ENCODE measurements at regions not wholly inside any gene's neighbourhood (a gene's known extent, or its start where the extent isn't known, plus 50 kb on each side); places are given as distances from the start of the nearest gene placed in this dataset.

- no peak for TF ChIP-seq CBFB (CRISPR knock-in tag; IDR thresholded peaks at IDR 0.05; ENCODE audit: low read depth)
- no peak for TF ChIP-seq ESRRA (CRISPR knock-in tag; IDR thresholded peaks at IDR 0.05; ENCODE audit: borderline replicate concordance)
These were observed 358.6 kb downstream of the GPM6A start (continued) for GRCh38 chr4:175453456-175453855.

DNA sequence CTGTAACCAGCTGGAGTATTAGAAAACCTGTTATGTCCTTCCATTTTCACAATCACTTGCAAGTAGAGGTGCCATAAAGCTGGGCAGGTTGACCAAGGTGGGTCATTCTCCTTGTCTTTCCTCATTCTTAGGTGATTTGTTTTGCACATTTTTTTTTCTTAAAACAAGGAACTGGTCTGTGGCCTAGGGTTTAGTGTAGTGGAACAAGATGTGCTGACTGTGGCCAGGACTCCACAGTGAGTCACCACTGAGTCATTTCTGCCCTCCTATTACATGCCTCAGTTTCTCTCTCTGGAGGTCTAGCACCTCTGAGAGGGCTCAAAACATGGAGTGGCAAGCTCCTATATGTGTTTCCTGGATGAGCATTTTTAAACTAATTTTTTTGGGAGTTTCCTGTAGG lies 355.9 kb downstream of the GPM6A start:
- ATAC-seq, result no peak
- Mint-ChIP-seq H3K36me3 (peaks cover 11% of the 10 kb centered on the region), H3K27me3 (ENCODE audit: low read depth) (no peaks in the 10 kb centered on the region), H3K4me3 (no peak overlapping the region), H3K9me3 (peaks cover 30% of the 10 kb centered on the region), H3K27ac (no peak overlapping the region), H3K4me1 (peaks cover 28% of the 10 kb centered on the region)
- no peak for TF ChIP-seq ELF4 (CRISPR knock-in tag; IDR thresholded peaks at IDR 0.05; ENCODE audit: low read depth)
- no peak for TF ChIP-seq ZNF423 (CRISPR knock-in tag; IDR thresholded peaks at IDR 0.05)
- TF ChIP-seq, protein P1, sequence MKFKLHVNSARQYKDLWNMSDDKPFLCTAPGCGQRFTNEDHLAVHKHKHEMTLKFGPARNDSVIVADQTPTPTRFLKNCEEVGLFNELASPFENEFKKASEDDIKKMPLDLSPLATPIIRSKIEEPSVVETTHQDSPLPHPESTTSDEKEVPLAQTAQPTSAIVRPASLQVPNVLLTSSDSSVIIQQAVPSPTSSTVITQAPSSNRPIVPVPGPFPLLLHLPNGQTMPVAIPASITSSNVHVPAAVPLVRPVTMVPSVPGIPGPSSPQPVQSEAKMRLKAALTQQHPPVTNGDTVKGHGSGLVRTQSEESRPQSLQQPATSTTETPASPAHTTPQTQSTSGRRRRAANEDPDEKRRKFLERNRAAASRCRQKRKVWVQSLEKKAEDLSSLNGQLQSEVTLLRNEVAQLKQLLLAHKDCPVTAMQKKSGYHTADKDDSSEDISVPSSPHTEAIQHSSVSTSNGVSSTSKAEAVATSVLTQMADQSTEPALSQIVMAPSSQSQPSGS (CRISPR knock-in tag; IDR thresholded peaks at IDR 0.05; ENCODE audit: borderline replicate concordance, low read depth), result no peak
- no peak for TF ChIP-seq AFF4 (CRISPR knock-in tag; IDR thresholded peaks at IDR 0.05; ENCODE audit: borderline replicate concordance)
- no peak for TF ChIP-seq MYBL2 (CRISPR knock-in tag; IDR thresholded peaks at IDR 0.05)
- TF ChIP-seq ESRRA (CRISPR knock-in tag; IDR thresholded peaks at IDR 0.05; ENCODE audit: borderline replicate concordance), result no peak
- no peak for TF ChIP-seq SOX15 (CRISPR knock-in tag; IDR thresholded peaks at IDR 0.05)
- TF ChIP-seq ZNF532 (CRISPR knock-in tag; IDR thresholded peaks at IDR 0.05; ENCODE audit: borderline replicate concordance), result no peak
- no peak for TF ChIP-seq TCF7 (CRISPR knock-in tag; IDR thresholded peaks at IDR 0.05; ENCODE audit: low read depth)
- TF ChIP-seq NR1H2 (CRISPR knock-in tag; IDR thresholded peaks at IDR 0.05), result no peak
- no peak for TF ChIP-seq ZNF416 (CRISPR knock-in tag; IDR thresholded peaks at IDR 0.05)
- no peak for TF ChIP-seq NFYB (CRISPR knock-in tag; conservative IDR thresholded peaks at IDR 0.05; ENCODE audit: low read depth)
- no peak for TF ChIP-seq ZBTB21 (CRISPR knock-in tag; IDR thresholded peaks at IDR 0.05; ENCODE audit: borderline replicate concordance)
- TF ChIP-seq CDX4 (CRISPR knock-in tag; IDR thresholded peaks at IDR 0.05; ENCODE audit: borderline replicate concordance), result no peak
- no peak for TF ChIP-seq TEAD4 (CRISPR knock-in tag; IDR thresholded peaks at IDR 0.05)
- TF ChIP-seq MAX (CRISPR knock-in tag; IDR thresholded peaks at IDR 0.05), result no peak
- no peak for TF ChIP-seq ATF1 (CRISPR knock-in tag; IDR thresholded peaks at IDR 0.05)
- no peak for TF ChIP-seq RELA (CRISPR knock-in tag; IDR thresholded peaks at IDR 0.05; ENCODE audit: borderline replicate concordance)
- TF ChIP-seq, protein P2, sequence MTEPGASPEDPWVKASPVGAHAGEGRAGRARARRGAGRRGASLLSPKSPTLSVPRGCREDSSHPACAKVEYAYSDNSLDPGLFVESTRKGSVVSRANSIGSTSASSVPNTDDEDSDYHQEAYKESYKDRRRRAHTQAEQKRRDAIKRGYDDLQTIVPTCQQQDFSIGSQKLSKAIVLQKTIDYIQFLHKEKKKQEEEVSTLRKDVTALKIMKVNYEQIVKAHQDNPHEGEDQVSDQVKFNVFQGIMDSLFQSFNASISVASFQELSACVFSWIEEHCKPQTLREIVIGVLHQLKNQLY (CRISPR knock-in tag; IDR thresholded peaks at IDR 0.05), result no peak
- CTCF ChIA-PET, result no interaction called here
- DNase-seq (ENCODE audit: low spot score), result no peak
- POLR2A ChIA-PET, result no interaction called here

Data from WTC11 (cell line).